Stimulated activated CD4-positive, alpha-beta T cell treated with anti-CD3 and anti-CD28 coated beads, Interleukin-15, amount 100 ng/mL, for 48 hours (primary cell): ENCODE measurements at regions not wholly inside any gene's neighbourhood (a gene's known extent, or its start where the extent isn't known, plus 50 kb on each side); places are given as distances from the start of the nearest gene placed in this dataset.

Source experiments
- DNase-seq, 2 donors: peaks; one replicate each; pipeline ENCODE4 v3.0.0-alpha.2; 2020; ENCODE audit warnings: low read depth in 2 of 2

GRCh38 chr10:44198780-44199097, 186.2 kb downstream of the CXCL12 start:
- no peak for DNase-seq

- no peak for DNase-seq
Observed at GRCh38 chr10:44198096-44198779, 186.7 kb downstream of the CXCL12 start.

- DNase-seq = no peak
Observed at GRCh38 chr10:44197646-44198045, 187.3 kb downstream of the CXCL12 start.

GRCh38 chr10:44196336-44196735, 188.6 kb downstream of the CXCL12 start:
- DNase-seq = no peak

- no peak for DNase-seq
Observed at GRCh38 chr10:44196008-44196320, 188.9 kb downstream of the CXCL12 start.

- no peak for DNase-seq
Observed at GRCh38 chr10:44195112-44196007, 189.5 kb downstream of the CXCL12 start.

GRCh38 chr10:44194435-44194834, 190.5 kb downstream of the CXCL12 start:
- DNase-seq = no peak

- DNase-seq = no peak
Observed at GRCh38 chr10:44193567-44194220, 191.2 kb downstream of the CXCL12 start.

GRCh38 chr10:44193166-44193565, 191.7 kb downstream of the CXCL12 start:
- no peak for DNase-seq

GRCh38 chr10:44192435-44192834, 192.5 kb downstream of the CXCL12 start:
- DNase-seq = no peak

- no peak for DNase-seq
Observed at GRCh38 chr10:44190541-44190940, 194.4 kb downstream of the CXCL12 start.

- DNase-seq = no peak
Observed at GRCh38 chr10:44186821-44187220, 198.1 kb downstream of the CXCL12 start.

- DNase-seq = no peak
Observed at GRCh38 chr10:44186150-44186549, 198.7 kb downstream of the CXCL12 start.

- no peak for DNase-seq
Observed at GRCh38 chr10:44185315-44185666, 199.6 kb downstream of the CXCL12 start.

- no peak for DNase-seq
Observed at GRCh38 chr10:44184633-44185314, 200.1 kb downstream of the CXCL12 start.

- no peak for DNase-seq
Observed at GRCh38 chr10:44183667-44184632, 200.9 kb downstream of the CXCL12 start.

GRCh38 chr10:44182909-44183308, 202.0 kb downstream of the CXCL12 start:
- DNase-seq = no peak

- DNase-seq = no peak
Observed at GRCh38 chr10:44180321-44181168, 204.4 kb downstream of the CXCL12 start.

GRCh38 chr10:44178856-44179255, 206.0 kb downstream of the CXCL12 start:
- no peak for DNase-seq

- DNase-seq = no peak
Observed at GRCh38 chr10:44178281-44178680, 206.6 kb downstream of the CXCL12 start.
